ENCODE measurements at regions not wholly inside any gene's neighbourhood (a gene's known extent, or its start where the extent isn't known, plus 50 kb on each side); places are given as distances from the start of the nearest gene placed in this dataset.

GRCh38 chr1:39129514-39129913 is 75.0 kb upstream of the MACF1 start:
- peak in 8 of 12 donors; percentile 10 to 44 (median 31) for TF ChIP-seq CTCF (IDR thresholded peaks at IDR 0.05)
- no peak for TF ChIP-seq POLR2A (IDR thresholded peaks at IDR 0.05)
